ENCODE measurements at regions not wholly inside any gene's neighbourhood (a gene's known extent, or its start where the extent isn't known, plus 50 kb on each side); places are given as distances from the start of the nearest gene placed in this dataset.
A peak's percentile ranks its signal among the peaks of the same experiment; 100 is the strongest.
"Not testable (repeated sequence)": the region's sequence is repeated elsewhere in the genome, so short reads cannot be mapped to it uniquely, and the experiment has no call there.

GRCh38 chr12:34126239-34126641, 103.9 kb downstream of the ALG10 start:
- no peak overlapping the region for H3K27ac ChIP-seq
- in situ Hi-C loops (cut with MboI; ENCODE audit: low pct_unique_long_range_greater_than_20kb in 2 of 9, low sequenced_read_pairs in 9 of 9, unreplicated experiment in 9 of 9), result loop anchor here in 1 of 9 experiments (25.0 kb wide), 1 partner anchor 89 kb away; no protein-coding TSS in a partner anchor
- H3K4me1 ChIP-seq (replicated peaks in 1 of 2), result no peaks in the 10 kb centered on the region
- WGBS, 10 experiments, result 22 to 100% (median 64%) methylated on average over 1 to 9 of the region's 9 CpGs
- ATAC-seq (replicated peaks in 6 of 8), result peak in 2 of 8 experiments; percentile 53 to 74
- no peak overlapping the region for H3K4me3 ChIP-seq

GRCh38 chr12:34126805-34127204, 104.5 kb downstream of the ALG10 start:
- ATAC-seq (replicated peaks in 6 of 8), result no peak
- 89 to 100% (median 100%) methylated on average over 1 of the region's 1 CpG; no CpG with 5 or more reads in 7 of the 10 experiments for WGBS, 10 experiments
- in situ Hi-C loops (cut with MboI; ENCODE audit: low pct_unique_long_range_greater_than_20kb in 2 of 9, low sequenced_read_pairs in 9 of 9, unreplicated experiment in 9 of 9), result loop anchor here in 1 of 9 experiments (25.0 kb wide), 1 partner anchor 90 kb away; no protein-coding TSS in a partner anchor

GRCh38 chr12:34127379-34127778, 105.1 kb downstream of the ALG10 start:
- WGBS, 10 experiments, result 0 to 60% (median 25%) methylated on average over 1 to 2 of the region's 2 CpGs
- not testable (repeated sequence) for H3K4me3 ChIP-seq; H3K27ac ChIP-seq; H3K4me1 ChIP-seq (replicated peaks in 1 of 2); ATAC-seq (replicated peaks in 6 of 8)
- in situ Hi-C loops (cut with MboI; ENCODE audit: low pct_unique_long_range_greater_than_20kb in 2 of 9, low sequenced_read_pairs in 9 of 9, unreplicated experiment in 9 of 9), result loop anchor here in 1 of 9 experiments (25.0 kb wide), 1 partner anchor 90 kb away; no protein-coding TSS in a partner anchor

More at GRCh38 chr12:34126805-34127204, 104.5 kb downstream of the ALG10 start:
- no peak overlapping the region for H3K27ac ChIP-seq
- H3K4me1 ChIP-seq (replicated peaks in 1 of 2), result no peaks in the 10 kb centered on the region
- H3K4me3 ChIP-seq, result no peak overlapping the region

GRCh38 chr12:34142430-34142829, 120.1 kb downstream of the ALG10 start:
- no peak overlapping the region for H3K27ac ChIP-seq
- no peak overlapping the region for H3K4me3 ChIP-seq
- 0 to 100% (median 63%) methylated on average over 1 to 9 of the region's 11 CpGs; no CpG with 5 or more reads in 5 of the 10 experiments for WGBS, 10 experiments
- H3K4me1 ChIP-seq (replicated peaks in 1 of 2), result no peaks in the 10 kb centered on the region
- in situ Hi-C loops (cut with MboI; ENCODE audit: low pct_unique_long_range_greater_than_20kb in 2 of 9, low sequenced_read_pairs in 9 of 9, unreplicated experiment in 9 of 9), result loop anchor here in 1 of 9 experiments (25.0 kb wide), 1 partner anchor 105 kb away; no protein-coding TSS in a partner anchor
- no peak for ATAC-seq (replicated peaks in 6 of 8)

GRCh38 chr12:34151019-34151418, 128.7 kb downstream of the ALG10 start:
- no peak overlapping the region for H3K27ac ChIP-seq
- no peak overlapping the region for H3K4me3 ChIP-seq
- ATAC-seq (replicated peaks in 6 of 8), result no peak
- no peaks in the 10 kb centered on the region for H3K4me1 ChIP-seq (replicated peaks in 1 of 2)
- in situ Hi-C loops (cut with MboI; ENCODE audit: low pct_unique_long_range_greater_than_20kb in 2 of 9, low sequenced_read_pairs in 9 of 9, unreplicated experiment in 9 of 9), result no loop called here

GRCh38 chr12:34163443-34163842, 141.1 kb downstream of the ALG10 start:
- WGBS, 10 experiments, result 0 to 20% methylated on average over 1 of the region's 1 CpG; no CpG with 5 or more reads in 8 of the 10 experiments
- H3K4me1 ChIP-seq (replicated peaks in 1 of 2), result no peaks in the 10 kb centered on the region
- H3K4me3 ChIP-seq, result no peak overlapping the region
- H3K27ac ChIP-seq, result no peak overlapping the region
- no peak for ATAC-seq (replicated peaks in 6 of 8)
- in situ Hi-C loops (cut with MboI; ENCODE audit: low pct_unique_long_range_greater_than_20kb in 2 of 9, low sequenced_read_pairs in 9 of 9, unreplicated experiment in 9 of 9), result no loop called here

- WGBS, 10 experiments, result 7 to 100% (median 88%) methylated on average over 1 to 3 of the region's 41 CpGs; no CpG with 5 or more reads in 4 of the 10 experiments
Observed at GRCh38 chr12:34166427-34167060, 144.2 kb downstream of the ALG10 start.

GRCh38 chr12:34168507-34168906, 146.2 kb downstream of the ALG10 start:
- H3K4me1 ChIP-seq (replicated peaks in 1 of 2); H3K27ac ChIP-seq; H3K4me3 ChIP-seq; in situ Hi-C loops (cut with MboI; ENCODE audit: low pct_unique_long_range_greater_than_20kb in 2 of 9, low sequenced_read_pairs in 9 of 9, unreplicated experiment in 9 of 9); ATAC-seq (replicated peaks in 6 of 8): not testable (repeated sequence)
- WGBS, 10 experiments, result 0 to 70% (median 20%) methylated on average over 1 of the region's 1 CpG; no CpG with 5 or more reads in 5 of the 10 experiments

More at GRCh38 chr12:34166427-34167060, 144.2 kb downstream of the ALG10 start:
- Histone ChIP-seq H3K4me3 (no peak overlapping the region), H3K27ac (no peak overlapping the region), H3K4me1 (replicated peaks in 1 of 2) (no peaks in the 10 kb centered on the region)
- in situ Hi-C loops (cut with MboI; ENCODE audit: low pct_unique_long_range_greater_than_20kb in 2 of 9, low sequenced_read_pairs in 9 of 9, unreplicated experiment in 9 of 9), result no loop called here
- ATAC-seq (replicated peaks in 6 of 8), result no peak

- ATAC-seq (replicated peaks in 6 of 8), result no peak
- no peaks in the 10 kb centered on the region for H3K4me1 ChIP-seq (replicated peaks in 1 of 2)
- no peak overlapping the region for H3K4me3 ChIP-seq
- no peak overlapping the region for H3K27ac ChIP-seq
- WGBS, 10 experiments, result 0 to 60% (median 15%) methylated on average over 1 to 2 of the region's 2 CpGs; no CpG with 5 or more reads in 2 of the 10 experiments
- in situ Hi-C loops (cut with MboI; ENCODE audit: low pct_unique_long_range_greater_than_20kb in 2 of 9, low sequenced_read_pairs in 9 of 9, unreplicated experiment in 9 of 9), result no loop called here
Observed at GRCh38 chr12:34186492-34186891, 164.2 kb downstream of the ALG10 start.

- 0 to 45% (median 7%) methylated on average over 1 of the region's 1 CpG; no CpG with 5 or more reads in 4 of the 10 experiments for WGBS, 10 experiments
- Histone ChIP-seq H3K4me3 (no peak overlapping the region), H3K4me1 (replicated peaks in 1 of 2) (no peaks in the 10 kb centered on the region), H3K27ac (no peak overlapping the region)
- in situ Hi-C loops (cut with MboI; ENCODE audit: low pct_unique_long_range_greater_than_20kb in 2 of 9, low sequenced_read_pairs in 9 of 9, unreplicated experiment in 9 of 9), result no loop called here
- no peak for ATAC-seq (replicated peaks in 6 of 8)
Observed at GRCh38 chr12:34188974-34189373, 166.7 kb downstream of the ALG10 start.

GRCh38 chr12:34190054-34190453, 167.8 kb downstream of the ALG10 start:
- 0 to 100% (median 56%) methylated on average over 1 of the region's 1 CpG; no CpG with 5 or more reads in 3 of the 10 experiments for WGBS, 10 experiments
- Histone ChIP-seq H3K4me3 (no peak overlapping the region), H3K27ac (no peak overlapping the region), H3K4me1 (replicated peaks in 1 of 2) (no peaks in the 10 kb centered on the region)
- ATAC-seq (replicated peaks in 6 of 8), result no peak
- in situ Hi-C loops (cut with MboI; ENCODE audit: low pct_unique_long_range_greater_than_20kb in 2 of 9, low sequenced_read_pairs in 9 of 9, unreplicated experiment in 9 of 9), result no loop called here

GRCh38 chr12:34198924-34199323, 176.6 kb downstream of the ALG10 start:
- in situ Hi-C loops (cut with MboI; ENCODE audit: low pct_unique_long_range_greater_than_20kb in 2 of 9, low sequenced_read_pairs in 9 of 9, unreplicated experiment in 9 of 9), result no loop called here

GRCh38 chr12:34203866-34204620, 181.7 kb downstream of the ALG10 start:
- no peak overlapping the region for H3K27ac ChIP-seq
- H3K4me1 ChIP-seq (replicated peaks in 1 of 2), result no peaks in the 10 kb centered on the region
- 27 to 80% (median 50%) methylated on average over 3 to 17 of the region's 27 CpGs; no CpG with 5 or more reads in 4 of the 10 experiments for WGBS, 10 experiments
- in situ Hi-C loops (cut with MboI; ENCODE audit: low pct_unique_long_range_greater_than_20kb in 2 of 9, low sequenced_read_pairs in 9 of 9, unreplicated experiment in 9 of 9), result loop anchor here in 2 of 9 experiments (25.0 kb wide), 1 partner anchor 167 kb away; no protein-coding TSS in a partner anchor
- no peak overlapping the region for H3K4me3 ChIP-seq
- no peak for ATAC-seq (replicated peaks in 6 of 8)

More at GRCh38 chr12:34198924-34199323, 176.6 kb downstream of the ALG10 start:
- Histone ChIP-seq H3K4me1 (replicated peaks in 1 of 2) (no peaks in the 10 kb centered on the region), H3K4me3 (no peak overlapping the region), H3K27ac (no peak overlapping the region)
- no peak for ATAC-seq (replicated peaks in 6 of 8)
- 0 to 80% (median 47%) methylated on average over 1 to 6 of the region's 7 CpGs; no CpG with 5 or more reads in 1 of the 10 experiments for WGBS, 10 experiments

Data from motor neuron (in vitro differentiated cells).